Panc1 (cell line): ENCODE measurements at regions not wholly inside any gene's neighbourhood (a gene's known extent, or its start where the extent isn't known, plus 50 kb on each side); places are given as distances from the start of the nearest gene placed in this dataset.

ENCODE experiments used
- ATAC-seq: fragments of 200-7000 bp; cut with Tn5 transposase; 2 replicates; pipeline ENCODE4 v1.9.1; 2020; ENCODE audit warnings: mild to moderate bottlenecking, moderate library complexity
- BruUV-seq: library from RNA; stranded (reverse); fragments of 400-500 nt; replicated peaks from 2 replicates; lab custom pipeline; 2021; lab: Mats Ljungman, UMichigan
- CTCF ChIA-PET: fragments of 300-600 bp; sonication (Branson Sonifier 250); formaldehyde crosslinking; loops from one replicate; lab custom pipeline; 2022; ENCODE audit warnings: antibody characterized with exemption; lab: Charles Lee
- POLR2A ChIA-PET: fragments of 300-600 bp; sonication (Branson Sonifier 250); formaldehyde crosslinking; loops from one replicate; lab custom pipeline; 2022; ENCODE audit warnings: antibody characterized with exemption; lab: Charles Lee
- DNase-seq: peaks from one replicate; pipeline ENCODE4 v3.0.0-alpha.2; 2010; ENCODE audit warnings: low read depth, low spot score
- H3K27ac ChIP-seq: 2 replicates; pipeline ENCODE4 v1.5.1; 2011; ENCODE audit warnings: mild to moderate bottlenecking, low read length, inconsistent platforms
- H3K27me3 ChIP-seq: fragments of 200-500 bp; sonication (Bioruptor generic); 2 replicates; pipeline ENCODE4 v1.6.0; 2014; ENCODE audit warnings: low read length, inconsistent platforms; ENCODE audit not compliant: control insufficient read depth, insufficient read depth
- H3K36me3 ChIP-seq: fragments of 200-500 bp; sonication (Bioruptor generic); 2 replicates; pipeline ENCODE4 v1.5.1; 2014; ENCODE audit warnings: inconsistent platforms, mild to moderate bottlenecking, low read length, moderate library complexity; ENCODE audit not compliant: control insufficient read depth, insufficient read depth
- H3K4me1 ChIP-seq: 2 replicates; pipeline ENCODE4 v1.5.1; 2011; ENCODE audit warnings: inconsistent platforms, mild to moderate bottlenecking, low read length, moderate library complexity; ENCODE audit not compliant: control insufficient read depth, insufficient read depth
- H3K4me3 ChIP-seq, 2 experiments: 2 replicates each; pipeline ENCODE4 v1.5.1; 2011 to 2012; ENCODE audit warnings: low read depth in 2 of 2, low read length in 2 of 2, mild to moderate bottlenecking in 2 of 2, inconsistent platforms in 1 of 2, moderate library complexity in 1 of 2
- H3K9me3 ChIP-seq: fragments of 200-500 bp; sonication (Bioruptor generic); 2 replicates; pipeline ENCODE4 v1.5.1; 2014; ENCODE audit warnings: low read depth, mild to moderate bottlenecking, inconsistent platforms, low read length, moderate library complexity; ENCODE audit not compliant: control insufficient read depth, insufficient read depth
- POLR2AphosphoS5 ChIP-seq: IDR thresholded peaks from 2 replicates; pipeline ENCODE4 v1.6.1; 2012; ENCODE audit warnings: mild to moderate bottlenecking, low read depth, low read length, moderate library complexity
- SIN3A ChIP-seq: IDR thresholded peaks from 2 replicates; pipeline ENCODE4 v1.6.1; 2012; ENCODE audit warnings: low read depth, mild to moderate bottlenecking, low read length, moderate library complexity, borderline replicate concordance; ENCODE audit not compliant: insufficient read depth
- TCF7L2 ChIP-seq: IDR thresholded peaks from 2 replicates; pipeline ENCODE4 v1.6.1; 2011; ENCODE audit warnings: mild to moderate bottlenecking, low read depth, low read length, inconsistent platforms
- in situ Hi-C: cut with HindIII; loops from 2 replicates; pipeline ENCODE4 v1.10.0; 2016; ENCODE audit warnings: low sequenced_read_pairs, low pct_unique_long_range_greater_than_20kb
- intact Hi-C: fragments of 100-400 bp; cut with micrococcal nuclease; formaldehyde crosslinking; loops from one replicate; pipeline ENCODE4 v1.10.0; 2022; ENCODE audit not compliant: unreplicated experiment
- TF ChIP-seq, protein P1 (sequence below), 2 experiments: IDR thresholded peaks; 2 replicates each; pipeline ENCODE4 v1.6.1; 2011 to 2012; ENCODE audit warnings: low read depth in 2 of 2, control low read depth in 1 of 2, low read length in 1 of 2, mild to moderate bottlenecking in 1 of 2, moderate library complexity in 1 of 2; ENCODE audit not compliant: insufficient read depth in 1 of 2
- TF ChIP-seq, protein P2 (sequence below): fragments of 450-650 bp; IDR thresholded peaks from 2 replicates; pipeline ENCODE4 v1.5.1; 2017; ENCODE audit warnings: mild to moderate bottlenecking

DNA sequence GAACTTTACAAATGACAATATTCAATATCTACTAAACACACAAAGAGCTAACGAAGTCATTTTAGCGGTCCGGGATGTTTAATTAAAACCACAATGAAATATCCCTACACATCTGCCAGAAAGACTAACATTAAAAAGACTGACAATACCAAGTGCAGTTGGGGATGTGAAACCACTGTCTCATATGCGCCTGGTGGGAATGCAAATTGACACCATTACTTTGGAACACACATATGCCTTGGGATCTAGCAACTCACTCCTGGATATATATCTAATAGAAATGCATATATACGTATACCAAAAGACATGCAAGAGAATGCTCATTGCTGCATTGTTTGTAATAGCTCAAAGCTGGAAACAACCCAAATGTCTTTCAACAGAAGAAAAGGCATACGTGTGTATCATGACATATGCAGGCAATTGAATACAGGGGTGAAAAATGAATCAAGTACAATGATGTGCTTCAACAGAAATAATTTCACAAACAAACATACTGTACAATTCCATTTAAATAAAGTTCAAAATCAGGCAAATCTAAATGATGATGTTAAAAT lies 153.3 kb downstream of the CARTPT start:
- H3K27me3 ChIP-seq = peaks cover 5% of the 10 kb centered on the region; the same call in 1 of the 2 replicates
- no peak for ATAC-seq
- H3K27ac ChIP-seq = no peak overlapping the region
- in situ Hi-C loops (no loop called here), intact Hi-C loops (no loop called here)
- ChIA-PET CTCF (no interaction called here), POLR2A (no interaction called here)
- no peaks in the 10 kb centered on the region for H3K4me1 ChIP-seq
- TF ChIP-seq SIN3A (no peak), TCF7L2 (no peak), POLR2AphosphoS5 (no peak)
- TF ChIP-seq, protein P1, sequence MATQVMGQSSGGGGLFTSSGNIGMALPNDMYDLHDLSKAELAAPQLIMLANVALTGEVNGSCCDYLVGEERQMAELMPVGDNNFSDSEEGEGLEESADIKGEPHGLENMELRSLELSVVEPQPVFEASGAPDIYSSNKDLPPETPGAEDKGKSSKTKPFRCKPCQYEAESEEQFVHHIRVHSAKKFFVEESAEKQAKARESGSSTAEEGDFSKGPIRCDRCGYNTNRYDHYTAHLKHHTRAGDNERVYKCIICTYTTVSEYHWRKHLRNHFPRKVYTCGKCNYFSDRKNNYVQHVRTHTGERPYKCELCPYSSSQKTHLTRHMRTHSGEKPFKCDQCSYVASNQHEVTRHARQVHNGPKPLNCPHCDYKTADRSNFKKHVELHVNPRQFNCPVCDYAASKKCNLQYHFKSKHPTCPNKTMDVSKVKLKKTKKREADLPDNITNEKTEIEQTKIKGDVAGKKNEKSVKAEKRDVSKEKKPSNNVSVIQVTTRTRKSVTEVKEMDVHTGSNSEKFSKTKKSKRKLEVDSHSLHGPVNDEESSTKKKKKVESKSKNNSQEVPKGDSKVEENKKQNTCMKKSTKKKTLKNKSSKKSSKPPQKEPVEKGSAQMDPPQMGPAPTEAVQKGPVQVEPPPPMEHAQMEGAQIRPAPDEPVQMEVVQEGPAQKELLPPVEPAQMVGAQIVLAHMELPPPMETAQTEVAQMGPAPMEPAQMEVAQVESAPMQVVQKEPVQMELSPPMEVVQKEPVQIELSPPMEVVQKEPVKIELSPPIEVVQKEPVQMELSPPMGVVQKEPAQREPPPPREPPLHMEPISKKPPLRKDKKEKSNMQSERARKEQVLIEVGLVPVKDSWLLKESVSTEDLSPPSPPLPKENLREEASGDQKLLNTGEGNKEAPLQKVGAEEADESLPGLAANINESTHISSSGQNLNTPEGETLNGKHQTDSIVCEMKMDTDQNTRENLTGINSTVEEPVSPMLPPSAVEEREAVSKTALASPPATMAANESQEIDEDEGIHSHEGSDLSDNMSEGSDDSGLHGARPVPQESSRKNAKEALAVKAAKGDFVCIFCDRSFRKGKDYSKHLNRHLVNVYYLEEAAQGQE (IDR thresholded peaks at IDR 0.05; ENCODE audit: insufficient read depth in 1 of 2, low read depth in 2 of 2, low read length in 1 of 2) = no peak
- TF ChIP-seq, protein P2, sequence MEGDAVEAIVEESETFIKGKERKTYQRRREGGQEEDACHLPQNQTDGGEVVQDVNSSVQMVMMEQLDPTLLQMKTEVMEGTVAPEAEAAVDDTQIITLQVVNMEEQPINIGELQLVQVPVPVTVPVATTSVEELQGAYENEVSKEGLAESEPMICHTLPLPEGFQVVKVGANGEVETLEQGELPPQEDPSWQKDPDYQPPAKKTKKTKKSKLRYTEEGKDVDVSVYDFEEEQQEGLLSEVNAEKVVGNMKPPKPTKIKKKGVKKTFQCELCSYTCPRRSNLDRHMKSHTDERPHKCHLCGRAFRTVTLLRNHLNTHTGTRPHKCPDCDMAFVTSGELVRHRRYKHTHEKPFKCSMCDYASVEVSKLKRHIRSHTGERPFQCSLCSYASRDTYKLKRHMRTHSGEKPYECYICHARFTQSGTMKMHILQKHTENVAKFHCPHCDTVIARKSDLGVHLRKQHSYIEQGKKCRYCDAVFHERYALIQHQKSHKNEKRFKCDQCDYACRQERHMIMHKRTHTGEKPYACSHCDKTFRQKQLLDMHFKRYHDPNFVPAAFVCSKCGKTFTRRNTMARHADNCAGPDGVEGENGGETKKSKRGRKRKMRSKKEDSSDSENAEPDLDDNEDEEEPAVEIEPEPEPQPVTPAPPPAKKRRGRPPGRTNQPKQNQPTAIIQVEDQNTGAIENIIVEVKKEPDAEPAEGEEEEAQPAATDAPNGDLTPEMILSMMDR = no peak
- DNase-seq = no peak
- no peak overlapping the region for H3K4me3 ChIP-seq
- no peaks in the 10 kb centered on the region for H3K9me3 ChIP-seq
- BruUV-seq = no TSS peak
- no peaks in the 10 kb centered on the region for H3K36me3 ChIP-seq

DNA sequence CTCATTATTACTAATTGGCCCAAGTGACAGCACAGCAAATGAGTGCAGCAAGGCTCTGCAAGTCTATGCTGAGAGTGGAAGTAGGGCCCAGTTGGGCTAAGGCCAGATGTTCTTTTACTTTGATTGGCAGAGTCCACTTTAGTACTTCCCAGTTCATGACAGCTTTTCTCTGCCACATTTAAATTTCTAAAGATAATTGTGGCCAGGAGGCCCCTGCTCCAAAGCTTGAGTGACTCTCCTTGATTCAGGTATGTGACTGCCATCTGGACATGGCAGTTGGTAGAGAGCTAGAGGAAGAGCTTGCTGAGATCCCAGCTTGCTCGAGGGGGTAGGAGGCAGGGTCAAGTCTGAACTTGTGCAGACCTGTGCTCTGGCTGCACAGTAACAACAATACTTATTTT lies 154.1 kb downstream of the CARTPT start:
- no TSS peak for BruUV-seq
- H3K4me1 ChIP-seq = no peaks in the 10 kb centered on the region
- DNase-seq = no peak
- intact Hi-C loops (no loop called here), in situ Hi-C loops (no loop called here)
- ChIA-PET POLR2A (no interaction called here), CTCF (no interaction called here)
- no peak overlapping the region for H3K4me3 ChIP-seq
- no peak overlapping the region for H3K27ac ChIP-seq
- ATAC-seq = no peak
- H3K36me3 ChIP-seq = no peaks in the 10 kb centered on the region
- TF ChIP-seq TCF7L2 = no peak
- no peak for TF ChIP-seq SIN3A
- TF ChIP-seq POLR2AphosphoS5 = no peak
- TF ChIP-seq, protein P1 (IDR thresholded peaks at IDR 0.05; ENCODE audit: insufficient read depth in 1 of 2, low read depth in 2 of 2, low read length in 1 of 2) = no peak
- TF ChIP-seq, protein P2 = no peak
- H3K27me3 ChIP-seq = peaks cover 5% of the 10 kb centered on the region; the same call in 1 of the 2 replicates
- H3K9me3 ChIP-seq = no peaks in the 10 kb centered on the region
